IMR-90 (cell line): ENCODE measurements at regions not wholly inside any gene's neighbourhood (a gene's known extent, or its start where the extent isn't known, plus 50 kb on each side); places are given as distances from the start of the nearest gene placed in this dataset.

Source experiments
- ATAC-seq: fragments of 200-7000 bp; cut with Tn5 transposase; 2 replicates; pipeline ENCODE4 v1.9.1; 2020; ENCODE audit warnings: low read depth, mild to moderate bottlenecking, moderate library complexity
- BruUV-seq: library from RNA; stranded (reverse); fragments of 400-500 nt; replicated peaks from 2 replicates; lab custom pipeline; 2021; lab: Mats Ljungman, UMichigan
- CTCF ChIA-PET: fragments of 300-600 bp; formaldehyde crosslinking; extraction: SDS; loops from one replicate; lab custom pipeline; 2021; ENCODE audit warnings: antibody characterized with exemption; lab: Yijun Ruan, JAX
- POLR2A ChIA-PET: fragments of 300-600 bp; sonication (Branson Sonifier 250); formaldehyde crosslinking; loops from one replicate; lab custom pipeline; 2022; ENCODE audit warnings: antibody characterized with exemption; ENCODE audit not compliant: unreplicated experiment; lab: Charles Lee
- DNase-seq: peaks from one replicate; pipeline ENCODE4 v3.0.0; 2013
- H2AFZ ChIP-seq: replicated peaks from 2 replicates; pipeline ENCODE3; 2013; ENCODE audit warnings: low read length, mild to moderate bottlenecking; ENCODE audit not compliant: poor library complexity
- H2AK5ac ChIP-seq: 2 replicates; pipeline ENCODE4 v1.6.1; 2013; ENCODE audit warnings: low read depth, low read length, inconsistent platforms
- H2AK9ac ChIP-seq: replicated peaks from 2 replicates; pipeline ENCODE3; 2013; ENCODE audit warnings: mild to moderate bottlenecking, low read depth, low read length, moderate library complexity; ENCODE audit not compliant: poor library complexity
- H2BK120ac ChIP-seq: 2 replicates; pipeline ENCODE4 v1.6.1; 2013; ENCODE audit warnings: low read depth, low read length, inconsistent platforms
- H2BK15ac ChIP-seq: 3 replicates; pipeline ENCODE4 v1.6.1; 2013; ENCODE audit warnings: low read depth, low read length, inconsistent platforms
- H2BK20ac ChIP-seq: 2 replicates; pipeline ENCODE4 v1.6.1; 2013; ENCODE audit warnings: low read depth, mild to moderate bottlenecking, inconsistent platforms, low read length, moderate library complexity
- H2BK5ac ChIP-seq: 2 replicates; pipeline ENCODE4 v1.6.1; 2013; ENCODE audit warnings: mild to moderate bottlenecking, low read depth, low read length, inconsistent platforms; ENCODE audit not compliant: poor library complexity, severe bottlenecking
- H3K14ac ChIP-seq: replicated peaks from 2 replicates; pipeline ENCODE4 v1.6.1; 2013; ENCODE audit warnings: low read depth, low read length, inconsistent platforms
- H3K18ac ChIP-seq: 2 replicates; pipeline ENCODE4 v1.6.1; 2013; ENCODE audit warnings: low read depth, low read length, control low read depth
- H3K23ac ChIP-seq: 2 replicates; pipeline ENCODE4 v1.6.1; 2013; ENCODE audit warnings: low read depth, low read length, inconsistent platforms
- H3K27ac ChIP-seq: 2 replicates; pipeline ENCODE4 v1.5.1; 2013; ENCODE audit warnings: mild to moderate bottlenecking, control low read depth, low read length; ENCODE audit not compliant: insufficient read depth
- H3K27me3 ChIP-seq: 2 replicates; pipeline ENCODE4 v1.6.1; 2013; ENCODE audit warnings: low read length; ENCODE audit not compliant: control insufficient read depth, insufficient read depth
- H3K36me3 ChIP-seq: 2 replicates; pipeline ENCODE4 v1.6.1; 2013; ENCODE audit warnings: low read length, mixed read lengths; ENCODE audit not compliant: control insufficient read depth, insufficient read depth
- H3K4ac ChIP-seq: 2 replicates; pipeline ENCODE4 v1.6.1; 2013; ENCODE audit warnings: low read depth, low read length, inconsistent platforms
- H3K4me1 ChIP-seq: 2 replicates; pipeline ENCODE4 v1.6.1; 2013; ENCODE audit warnings: low read length, mixed read lengths; ENCODE audit not compliant: control insufficient read depth, insufficient read depth
- H3K4me2 ChIP-seq: 2 replicates; pipeline ENCODE4 v1.6.1; 2013; ENCODE audit warnings: low read depth, mild to moderate bottlenecking, control low read depth, low read length, moderate library complexity
- H3K4me3 ChIP-seq: 2 replicates; pipeline ENCODE4 v1.5.1; 2013; ENCODE audit warnings: low read depth, mild to moderate bottlenecking, control low read depth, low read length, moderate library complexity; ENCODE audit not compliant: insufficient read depth
- H3K56ac ChIP-seq: 2 replicates; pipeline ENCODE4 v1.6.1; 2013; ENCODE audit warnings: low read length, inconsistent platforms; ENCODE audit not compliant: insufficient read depth; ENCODE audit errors: extremely low read depth
- H3K79me1 ChIP-seq, 2 experiments: 2 replicates each; pipeline ENCODE4 v1.6.1; 2013; ENCODE audit warnings: low read length in 2 of 2, inconsistent platforms in 1 of 2, low read depth in 1 of 2
- H3K9ac ChIP-seq: 2 replicates; pipeline ENCODE4 v1.6.1; 2013; ENCODE audit warnings: low read depth, low read length, control low read depth
- H3K9me1 ChIP-seq: 2 replicates; pipeline ENCODE4 v1.6.1; 2013; ENCODE audit warnings: low read length, inconsistent platforms; ENCODE audit not compliant: insufficient read depth
- H3K9me3 ChIP-seq: 2 replicates; pipeline ENCODE4 v1.6.1; 2013; ENCODE audit warnings: low read length; ENCODE audit not compliant: control insufficient read depth, insufficient read depth
- H4K20me1 ChIP-seq: 2 replicates; pipeline ENCODE4 v1.6.1; 2013; ENCODE audit warnings: low read length, inconsistent platforms; ENCODE audit not compliant: insufficient read depth
- H4K5ac ChIP-seq: 2 replicates; pipeline ENCODE4 v1.6.1; 2013; ENCODE audit warnings: mild to moderate bottlenecking, low read depth, low read length, control low read depth
- H4K8ac ChIP-seq, 2 experiments: 2 replicates each; pipeline ENCODE4 v1.6.1; 2013; ENCODE audit warnings: low read depth in 2 of 2, low read length in 2 of 2, control low read depth in 1 of 2, inconsistent platforms in 1 of 2
- H4K91ac ChIP-seq: 2 replicates; pipeline ENCODE4 v1.6.1; 2013; ENCODE audit warnings: low read depth, low read length, inconsistent platforms; ENCODE audit not compliant: insufficient read depth
- BHLHE40 ChIP-seq: fragments of 150-350 bp; IDR thresholded peaks from 2 replicates; pipeline ENCODE4 v1.6.1; 2016; ENCODE audit warnings: mild to moderate bottlenecking, low read depth, low read length
- CEBPB ChIP-seq: IDR thresholded peaks from 2 replicates; pipeline ENCODE4 v1.6.1; 2012; ENCODE audit warnings: low read depth, low read length, improper control_type of control experiment
- CHD1 ChIP-seq: IDR thresholded peaks from 2 replicates; pipeline ENCODE4 v1.6.1; 2012; ENCODE audit warnings: low read depth, low read length, improper control_type of control experiment
- CTCF ChIP-seq: conservative IDR thresholded peaks from 2 replicates; pipeline ENCODE4 v1.5.1; 2012; ENCODE audit warnings: mild to moderate bottlenecking, low read depth, low read length, improper control_type of control experiment
- ELK1 ChIP-seq: fragments of 150-350 bp; IDR thresholded peaks from 2 replicates; pipeline ENCODE4 v1.6.1; 2016; ENCODE audit warnings: low read depth, mild to moderate bottlenecking, low read length, moderate library complexity, borderline replicate concordance
- FOS ChIP-seq: fragments of 150-350 bp; IDR thresholded peaks from 2 replicates; pipeline ENCODE4 v1.6.1; 2016; ENCODE audit warnings: low read depth, low read length
- MAFK ChIP-seq: IDR thresholded peaks from 2 replicates; pipeline ENCODE4 v1.6.1; 2012; ENCODE audit warnings: low read depth, low read length, improper control_type of control experiment
- MAZ ChIP-seq: IDR thresholded peaks from 2 replicates; pipeline ENCODE4 v1.6.1; 2012; ENCODE audit warnings: low read depth, mild to moderate bottlenecking, low read length, improper control_type of control experiment, moderate library complexity, borderline replicate concordance
- MXI1 ChIP-seq: IDR thresholded peaks from 2 replicates; pipeline ENCODE4 v1.6.1; 2012; ENCODE audit warnings: low read depth, mild to moderate bottlenecking, low read length, moderate library complexity, borderline replicate concordance
- NFE2L2 ChIP-seq: fragments of 150-350 bp; IDR thresholded peaks from 2 replicates; pipeline ENCODE4 v1.6.1; 2016; ENCODE audit warnings: low read depth, mild to moderate bottlenecking, low read length
- POLR2A ChIP-seq: IDR thresholded peaks from 2 replicates; pipeline ENCODE4 v1.6.1; 2012; ENCODE audit warnings: mild to moderate bottlenecking, low read depth, low read length
- RAD21 ChIP-seq: IDR thresholded peaks from 2 replicates; pipeline ENCODE4 v1.6.1; 2012; ENCODE audit warnings: low read length, improper control_type of control experiment
- RCOR1 ChIP-seq: IDR thresholded peaks from 2 replicates; pipeline ENCODE4 v1.6.1; 2012; ENCODE audit warnings: mild to moderate bottlenecking, low read length, improper control_type of control experiment; ENCODE audit not compliant: insufficient replicate concordance
- RFX5 ChIP-seq: IDR thresholded peaks from 2 replicates; pipeline ENCODE4 v1.8.0; 2012; ENCODE audit warnings: low read depth, mild to moderate bottlenecking, low read length, moderate library complexity
- SMC3 ChIP-seq: fragments of 150-350 bp; IDR thresholded peaks from 2 replicates; pipeline ENCODE4 v1.6.1; 2016; ENCODE audit warnings: low read depth, mild to moderate bottlenecking, antibody characterized with exemption, low read length, moderate library complexity
- USF2 ChIP-seq: fragments of 150-350 bp; IDR thresholded peaks from 2 replicates; pipeline ENCODE4 v1.6.1; 2017; ENCODE audit warnings: mild to moderate bottlenecking, antibody characterized with exemption, low read length, low read depth
- dilution Hi-C: fragments of 300-500 bp; cut with HindIII; formaldehyde crosslinking; loops from one replicate; pipeline ENCODE4 v1.14.3; 2018; ENCODE audit warnings: low sequenced_read_pairs; ENCODE audit not compliant: unreplicated experiment
- in situ Hi-C: fragments of 300-500 bp; cut with MboI; formaldehyde crosslinking; loops from 3 replicates; pipeline ENCODE4 v1.14.3; 2019; ENCODE audit warnings: low sequenced_read_pairs, inconsistent platforms, mixed read lengths
- intact Hi-C: fragments of 100-400 bp; cut with micrococcal nuclease; formaldehyde crosslinking; loops from 2 replicates; pipeline ENCODE4 v1.10.0; 2022

- Histone ChIP-seq H3K36me3 (no peaks in the 10 kb centered on the region), H3K4ac (no peak overlapping the region), H3K56ac (no peak overlapping the region), H2AFZ (no peak overlapping the region), H3K9me3 (peaks cover 3% of the 10 kb centered on the region), H3K18ac (no peak overlapping the region), H3K4me2 (no peak overlapping the region), H3K9me1 (no peaks in the 10 kb centered on the region), H2AK5ac (no peak overlapping the region), H3K14ac (no peak overlapping the region), H2BK20ac (no peak overlapping the region), H3K4me3 (no peak overlapping the region), H4K5ac (no peak overlapping the region), H3K23ac (no peak overlapping the region), H4K91ac (no peak overlapping the region), H2BK5ac (no peak overlapping the region), H2BK120ac (no peak overlapping the region), H3K27me3 (no peaks in the 10 kb centered on the region), H3K79me1 (no peaks in the 10 kb centered on the region; a peak in 2 of 4 replicates), H3K9ac (no peak overlapping the region), H3K4me1 (no peaks in the 10 kb centered on the region), H4K8ac (no peak overlapping the region), H2BK15ac (no peak overlapping the region), H2AK9ac (no peak overlapping the region), H4K20me1 (no peaks in the 10 kb centered on the region), H3K27ac (no peak overlapping the region)
- ChIA-PET POLR2A (no interaction called here), CTCF (no interaction called here)
- in situ Hi-C loops: no loop called here
- dilution Hi-C loops: no loop called here
- DNase-seq: no peak
- intact Hi-C loops: no loop called here
- no peak for ATAC-seq
- TF ChIP-seq ELK1 (no peak), MAZ (no peak), RFX5 (no peak), RCOR1 (no peak), SMC3 (no peak), FOS (no peak), RAD21 (no peak), CEBPB (no peak), POLR2A (no peak), NFE2L2 (no peak), MAFK (no peak), MXI1 (no peak), USF2 (no peak), CTCF (no peak), BHLHE40 (no peak), CHD1 (no peak)
- no TSS peak for BruUV-seq
These were observed 59.3 kb upstream of the TACR1 start for GRCh38 chr2:75258620-75259019.
